ENCODE measurements at regions not wholly inside any gene's neighbourhood (a gene's known extent, or its start where the extent isn't known, plus 50 kb on each side); places are given as distances from the start of the nearest gene placed in this dataset.

DNA sequence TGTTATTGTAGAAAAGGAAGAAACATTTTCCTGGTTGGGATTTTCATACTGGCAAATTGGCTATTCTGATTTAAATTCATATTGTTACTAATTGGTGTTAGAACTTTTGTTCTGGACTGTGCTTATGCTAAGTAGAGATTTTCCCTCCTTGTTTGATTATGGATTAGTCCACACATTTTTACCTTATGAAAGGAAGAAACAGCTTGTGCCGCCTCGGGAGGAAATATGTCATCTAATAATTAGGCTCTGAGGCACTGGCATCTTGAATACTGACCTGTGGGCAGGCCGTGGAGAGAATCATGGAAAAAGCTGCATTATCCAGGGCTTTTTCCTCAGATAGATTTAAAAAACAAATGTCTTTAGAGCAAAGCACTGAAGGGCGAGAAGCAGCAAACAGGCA lies 344.3 kb upstream of the TBL1XR1 start:
- Histone ChIP-seq H3K9me3 (ENCODE audit: low read depth, low read length) (no peaks in the 10 kb centered on the region), H3K79me2 (ENCODE audit: insufficient read depth, low read length) (no peaks in the 10 kb centered on the region), H3K4me2 (ENCODE audit: insufficient read depth, low read length) (no peak overlapping the region), H2AFZ (ENCODE audit: low read length) (peak overlapping the region; percentile 5), H3K27ac (ENCODE audit: low read depth, low read length) (no peak overlapping the region), H3K4me3 (ENCODE audit: insufficient read depth, low read length) (no peak overlapping the region), H3K36me3 (ENCODE audit: insufficient read depth, low read length) (no peaks in the 10 kb centered on the region), H3K4me1 (ENCODE audit: insufficient read depth, low read length) (peaks cover 26% of the 10 kb centered on the region), H3K27me3 (ENCODE audit: insufficient read depth, low read length) (no peaks in the 10 kb centered on the region), H4K20me1 (ENCODE audit: insufficient read depth, low read length) (no peaks in the 10 kb centered on the region)
- no peak for DNase-seq (ENCODE audit: insufficient read length, low spot score, missing footprints)
- TF ChIP-seq, protein P1, sequence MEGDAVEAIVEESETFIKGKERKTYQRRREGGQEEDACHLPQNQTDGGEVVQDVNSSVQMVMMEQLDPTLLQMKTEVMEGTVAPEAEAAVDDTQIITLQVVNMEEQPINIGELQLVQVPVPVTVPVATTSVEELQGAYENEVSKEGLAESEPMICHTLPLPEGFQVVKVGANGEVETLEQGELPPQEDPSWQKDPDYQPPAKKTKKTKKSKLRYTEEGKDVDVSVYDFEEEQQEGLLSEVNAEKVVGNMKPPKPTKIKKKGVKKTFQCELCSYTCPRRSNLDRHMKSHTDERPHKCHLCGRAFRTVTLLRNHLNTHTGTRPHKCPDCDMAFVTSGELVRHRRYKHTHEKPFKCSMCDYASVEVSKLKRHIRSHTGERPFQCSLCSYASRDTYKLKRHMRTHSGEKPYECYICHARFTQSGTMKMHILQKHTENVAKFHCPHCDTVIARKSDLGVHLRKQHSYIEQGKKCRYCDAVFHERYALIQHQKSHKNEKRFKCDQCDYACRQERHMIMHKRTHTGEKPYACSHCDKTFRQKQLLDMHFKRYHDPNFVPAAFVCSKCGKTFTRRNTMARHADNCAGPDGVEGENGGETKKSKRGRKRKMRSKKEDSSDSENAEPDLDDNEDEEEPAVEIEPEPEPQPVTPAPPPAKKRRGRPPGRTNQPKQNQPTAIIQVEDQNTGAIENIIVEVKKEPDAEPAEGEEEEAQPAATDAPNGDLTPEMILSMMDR (IDR thresholded peaks at IDR 0.05; ENCODE audit: extremely low read depth, low read depth, low read length), result no peak

DNA sequence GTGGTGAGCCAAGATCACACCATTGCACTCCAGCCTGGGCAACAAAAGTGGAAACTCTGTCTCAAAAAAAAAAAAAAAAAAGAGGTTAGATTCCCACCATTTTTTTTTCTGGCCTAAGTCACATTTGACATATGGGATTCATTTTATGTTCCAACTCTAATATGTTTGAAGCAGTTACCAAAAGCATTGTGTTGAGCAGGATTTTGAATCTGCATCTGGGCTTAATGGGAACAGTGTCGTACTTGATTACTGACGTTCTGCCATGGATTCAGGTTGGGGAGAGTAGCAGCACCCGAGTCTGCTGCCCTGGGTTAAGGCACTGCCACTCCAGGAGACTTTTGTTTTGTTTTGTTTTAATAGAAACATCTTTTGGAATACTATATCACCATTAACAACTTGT lies 348.7 kb upstream of the TBL1XR1 start:
- Histone ChIP-seq H3K4me2 (ENCODE audit: insufficient read depth, low read length) (no peak overlapping the region), H3K79me2 (ENCODE audit: insufficient read depth, low read length) (no peaks in the 10 kb centered on the region), H3K9me3 (ENCODE audit: low read depth, low read length) (no peaks in the 10 kb centered on the region), H3K27me3 (ENCODE audit: insufficient read depth, low read length) (no peaks in the 10 kb centered on the region), H2AFZ (ENCODE audit: low read length) (no peak overlapping the region), H4K20me1 (ENCODE audit: insufficient read depth, low read length) (no peaks in the 10 kb centered on the region), H3K4me3 (ENCODE audit: insufficient read depth, low read length) (no peak overlapping the region), H3K36me3 (ENCODE audit: insufficient read depth, low read length) (no peaks in the 10 kb centered on the region), H3K4me1 (ENCODE audit: insufficient read depth, low read length) (no peaks in the 10 kb centered on the region), H3K27ac (ENCODE audit: low read depth, low read length) (no peak overlapping the region)
- no peak for DNase-seq (ENCODE audit: insufficient read length, low spot score, missing footprints)
- TF ChIP-seq, protein P1 (IDR thresholded peaks at IDR 0.05; ENCODE audit: extremely low read depth, low read depth, low read length), result no peak

DNA sequence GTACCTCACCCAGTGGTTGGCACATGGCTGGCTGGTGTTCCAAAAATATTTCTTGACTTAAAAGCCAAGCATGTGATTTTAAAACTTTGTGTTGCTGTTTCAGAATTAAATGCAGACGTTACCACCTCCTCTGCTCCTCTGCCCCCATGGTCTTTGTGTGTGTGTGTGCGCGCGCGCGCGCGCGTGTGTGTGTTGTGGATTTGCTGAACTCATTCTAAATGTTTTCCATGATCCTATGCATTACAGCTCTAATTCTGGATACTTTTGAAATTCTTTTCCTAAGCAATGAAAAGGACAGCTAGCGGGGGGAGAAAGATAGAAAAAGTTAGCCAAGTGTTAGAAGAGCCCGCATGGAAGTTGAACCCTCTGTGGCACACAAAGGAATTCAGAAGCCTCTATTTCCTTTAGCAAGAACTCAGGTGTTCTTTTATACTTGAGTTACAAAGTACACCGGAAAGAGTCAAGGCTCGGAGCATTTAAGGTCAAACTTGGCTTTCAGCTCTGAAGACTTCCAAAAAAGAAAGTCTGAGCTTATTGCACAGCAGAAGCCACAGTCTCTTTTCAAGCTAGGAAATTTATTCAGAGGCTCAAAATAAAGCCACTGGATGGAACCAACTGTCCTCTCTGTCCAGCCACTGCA lies 350.5 kb upstream of the TBL1XR1 start:
- TF ChIP-seq, protein P1 (IDR thresholded peaks at IDR 0.05; ENCODE audit: extremely low read depth, low read depth, low read length), result no peak
- Histone ChIP-seq H3K27ac (ENCODE audit: low read depth, low read length) (no peak overlapping the region), H3K36me3 (ENCODE audit: insufficient read depth, low read length) (no peaks in the 10 kb centered on the region)

DNA sequence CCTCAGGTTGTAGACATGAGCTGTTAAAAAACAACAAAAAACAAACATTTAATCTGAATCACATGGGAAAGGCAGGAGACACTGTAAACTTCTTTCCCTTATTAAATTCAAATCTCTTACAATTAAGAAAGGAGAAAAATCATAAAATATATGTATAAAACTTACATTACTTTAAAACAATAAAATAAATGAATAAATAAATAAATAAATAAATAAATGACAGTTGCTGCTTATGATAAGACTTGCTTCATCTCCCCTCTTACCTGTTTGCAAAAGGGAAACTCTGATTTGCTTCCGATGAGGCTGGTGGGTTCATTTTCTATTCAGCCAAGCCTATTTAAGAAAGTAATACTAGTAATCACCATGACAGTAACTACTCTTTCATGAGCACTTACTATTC lies 353.4 kb upstream of the TBL1XR1 start:
- Histone ChIP-seq H3K4me2 (ENCODE audit: insufficient read depth, low read length) (no peak overlapping the region), H3K36me3 (ENCODE audit: insufficient read depth, low read length) (no peaks in the 10 kb centered on the region), H3K27ac (ENCODE audit: low read depth, low read length) (no peak overlapping the region), H3K9me3 (ENCODE audit: low read depth, low read length) (no peaks in the 10 kb centered on the region), H2AFZ (ENCODE audit: low read length) (no peak overlapping the region), H3K27me3 (ENCODE audit: insufficient read depth, low read length) (no peaks in the 10 kb centered on the region), H4K20me1 (ENCODE audit: insufficient read depth, low read length) (no peaks in the 10 kb centered on the region), H3K4me1 (ENCODE audit: insufficient read depth, low read length) (peaks cover 16% of the 10 kb centered on the region), H3K79me2 (ENCODE audit: insufficient read depth, low read length) (no peaks in the 10 kb centered on the region), H3K4me3 (ENCODE audit: insufficient read depth, low read length) (no peak overlapping the region)
- TF ChIP-seq, protein P1 (IDR thresholded peaks at IDR 0.05; ENCODE audit: extremely low read depth, low read depth, low read length), result no peak
- DNase-seq (ENCODE audit: insufficient read length, low spot score, missing footprints), result no peak

More for the DNA sequence above, 350.5 kb upstream of the TBL1XR1 start:
- no peak for DNase-seq (ENCODE audit: insufficient read length, low spot score, missing footprints)
- Histone ChIP-seq H3K27me3 (ENCODE audit: insufficient read depth, low read length) (no peaks in the 10 kb centered on the region), H3K79me2 (ENCODE audit: insufficient read depth, low read length) (no peaks in the 10 kb centered on the region), H4K20me1 (ENCODE audit: insufficient read depth, low read length) (no peaks in the 10 kb centered on the region), H3K4me1 (ENCODE audit: insufficient read depth, low read length) (no peaks in the 10 kb centered on the region), H3K9me3 (ENCODE audit: low read depth, low read length) (no peaks in the 10 kb centered on the region), H3K4me2 (ENCODE audit: insufficient read depth, low read length) (no peak overlapping the region), H3K4me3 (ENCODE audit: insufficient read depth, low read length) (no peak overlapping the region), H2AFZ (ENCODE audit: low read length) (peak overlapping the region; percentile 51)

All from osteoblast (primary cell).